ENCODE measurements at regions not wholly inside any gene's neighbourhood (a gene's known extent, or its start where the extent isn't known, plus 50 kb on each side); places are given as distances from the start of the nearest gene placed in this dataset.

DNA sequence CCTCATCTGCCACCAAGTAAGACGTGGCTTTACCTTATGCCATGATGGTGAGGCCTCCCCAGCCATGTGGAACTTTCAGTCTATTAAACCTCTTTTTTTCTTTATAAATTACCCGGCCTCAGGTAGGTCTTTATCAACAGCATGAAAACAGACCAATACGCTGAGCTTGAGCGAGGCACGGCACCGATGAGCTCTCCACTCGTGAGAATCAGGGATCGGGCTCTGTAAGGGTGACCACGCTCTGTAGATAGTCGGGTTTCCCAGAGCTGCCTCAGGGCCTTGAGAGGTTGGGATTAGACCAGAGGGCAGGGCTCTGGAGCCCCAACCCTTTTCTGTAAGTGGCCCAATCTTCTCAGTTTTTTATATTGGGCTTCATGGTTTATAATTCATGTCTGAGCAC lies 360.3 kb upstream of the MYT1L start:
- Mint-ChIP-seq H3K4me1 (no peaks in the 10 kb centered on the region), H3K4me3 (no peak overlapping the region), H3K27me3 (peaks cover 4% of the 10 kb centered on the region), H3K36me3 (ENCODE audit: low read depth) (no peaks in the 10 kb centered on the region), H3K27ac (no peak overlapping the region), H3K9me3 (no peaks in the 10 kb centered on the region)
- CTCF ChIA-PET = no interaction called here
- ATAC-seq (ENCODE audit: low read depth) = no peak
- intact Hi-C loops (cut with micrococcal nuclease) = no loop called here
- DNase-seq = no peak
- no peak for TF ChIP-seq CTCF (IDR thresholded peaks at IDR 0.05)
- POLR2A ChIA-PET = no interaction called here

GRCh38 chr2:2690985-2691384 lies 359.9 kb upstream of the MYT1L start:
- H3K27ac Mint-ChIP-seq = no peak overlapping the region
- no peaks in the 10 kb centered on the region for H3K9me3 Mint-ChIP-seq
- H3K4me1 Mint-ChIP-seq = no peaks in the 10 kb centered on the region
- H3K27me3 Mint-ChIP-seq = peaks cover 6% of the 10 kb centered on the region
- TF ChIP-seq CTCF (IDR thresholded peaks at IDR 0.05) = no peak
- no peak overlapping the region for H3K4me3 Mint-ChIP-seq
- ATAC-seq (ENCODE audit: low read depth) = no peak
- H3K36me3 Mint-ChIP-seq (ENCODE audit: low read depth) = no peaks in the 10 kb centered on the region
- ChIA-PET POLR2A (no interaction called here), CTCF (no interaction called here)
- no peak for DNase-seq
- intact Hi-C loops (cut with micrococcal nuclease) = no loop called here

GRCh38 chr2:2689306-2689705 lies 358.2 kb upstream of the MYT1L start:
- ChIA-PET POLR2A (no interaction called here), CTCF (no interaction called here)
- Mint-ChIP-seq H3K36me3 (ENCODE audit: low read depth) (no peaks in the 10 kb centered on the region), H3K4me1 (no peaks in the 10 kb centered on the region), H3K27me3 (peaks cover 13% of the 10 kb centered on the region), H3K4me3 (no peak overlapping the region), H3K27ac (no peak overlapping the region), H3K9me3 (no peaks in the 10 kb centered on the region)
- intact Hi-C loops (cut with micrococcal nuclease) = no loop called here
- DNase-seq (no peak), ATAC-seq (ENCODE audit: low read depth) (no peak)
- no peak for TF ChIP-seq CTCF (IDR thresholded peaks at IDR 0.05)

- no peak for TF ChIP-seq CTCF (IDR thresholded peaks at IDR 0.05)
- Mint-ChIP-seq H3K27me3 (peaks cover 14% of the 10 kb centered on the region), H3K36me3 (ENCODE audit: low read depth) (no peaks in the 10 kb centered on the region), H3K9me3 (no peaks in the 10 kb centered on the region), H3K4me3 (no peak overlapping the region), H3K27ac (no peak overlapping the region), H3K4me1 (no peaks in the 10 kb centered on the region)
- intact Hi-C loops (cut with micrococcal nuclease) = no loop called here
- no peak for DNase-seq
- no peak for ATAC-seq (ENCODE audit: low read depth)
- CTCF ChIA-PET = no interaction called here
- POLR2A ChIA-PET = no interaction called here
Measured at GRCh38 chr2:2688254-2688653, 357.2 kb upstream of the MYT1L start.

DNA sequence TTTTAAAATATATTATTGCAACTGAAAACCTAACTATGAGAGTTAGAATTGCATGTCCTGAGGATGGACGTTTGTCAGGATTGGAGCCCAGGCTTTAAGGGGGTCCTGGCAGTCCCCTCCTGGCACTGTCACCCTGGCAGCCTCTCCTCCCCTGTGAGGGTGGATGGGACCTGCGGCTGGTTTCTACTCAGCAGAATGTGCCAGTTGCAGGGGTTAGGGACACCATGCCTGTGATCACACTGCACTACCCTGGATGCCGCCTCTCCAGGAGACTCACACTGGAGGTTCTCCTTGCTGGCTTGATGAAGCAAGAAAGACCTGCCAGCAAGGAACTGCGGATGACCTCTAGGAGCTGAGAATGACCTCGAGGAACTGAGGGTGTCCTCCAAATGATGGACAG lies 356.7 kb upstream of the MYT1L start:
- Mint-ChIP-seq H3K9me3 (no peaks in the 10 kb centered on the region), H3K36me3 (ENCODE audit: low read depth) (no peaks in the 10 kb centered on the region), H3K27me3 (peaks cover 14% of the 10 kb centered on the region), H3K4me3 (no peak overlapping the region), H3K27ac (no peak overlapping the region), H3K4me1 (no peaks in the 10 kb centered on the region)
- intact Hi-C loops (cut with micrococcal nuclease) = no loop called here
- POLR2A ChIA-PET = no interaction called here
- DNase-seq (no peak), ATAC-seq (ENCODE audit: low read depth) (no peak)
- CTCF ChIA-PET = no interaction called here
- no peak for TF ChIP-seq CTCF (IDR thresholded peaks at IDR 0.05)
